ENCODE measurements at regions not wholly inside any gene's neighbourhood (a gene's known extent, or its start where the extent isn't known, plus 50 kb on each side); places are given as distances from the start of the nearest gene placed in this dataset.

DNA sequence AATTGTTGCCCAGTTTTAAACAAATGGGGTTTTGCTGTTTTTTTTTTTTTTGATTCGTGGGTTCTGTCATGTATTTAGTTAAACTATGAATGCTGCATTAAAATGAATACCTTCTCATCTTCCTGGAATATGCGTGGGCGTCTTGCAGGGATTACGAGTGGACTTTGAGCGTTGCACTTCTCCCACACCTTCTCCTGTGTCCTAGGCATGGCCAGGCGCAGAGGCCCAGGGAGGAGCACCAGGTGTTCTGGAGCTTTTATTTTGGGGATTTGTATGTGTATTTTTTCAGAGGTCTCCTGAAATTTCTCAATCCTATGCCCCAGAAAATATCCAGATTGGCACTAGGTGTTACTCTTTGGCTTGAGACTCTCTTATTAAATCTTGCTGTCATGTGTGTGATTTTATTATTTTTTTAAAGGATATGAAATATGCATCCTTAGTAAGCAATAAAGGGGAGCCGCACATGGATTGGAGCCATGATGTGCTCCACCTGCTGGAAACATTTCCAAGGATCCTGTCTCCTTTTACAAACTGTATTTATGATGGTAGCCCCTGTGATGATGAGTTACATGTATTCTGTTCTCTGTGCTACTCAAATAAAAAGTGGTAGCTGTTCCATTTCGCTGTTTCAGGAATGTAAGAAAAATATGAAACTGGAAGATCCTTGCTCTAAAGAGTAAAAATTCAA lies 482.2 kb upstream of the KLF6 start:
- DNase-seq (ENCODE audit: low read depth, low spot score) = no peak

DNA sequence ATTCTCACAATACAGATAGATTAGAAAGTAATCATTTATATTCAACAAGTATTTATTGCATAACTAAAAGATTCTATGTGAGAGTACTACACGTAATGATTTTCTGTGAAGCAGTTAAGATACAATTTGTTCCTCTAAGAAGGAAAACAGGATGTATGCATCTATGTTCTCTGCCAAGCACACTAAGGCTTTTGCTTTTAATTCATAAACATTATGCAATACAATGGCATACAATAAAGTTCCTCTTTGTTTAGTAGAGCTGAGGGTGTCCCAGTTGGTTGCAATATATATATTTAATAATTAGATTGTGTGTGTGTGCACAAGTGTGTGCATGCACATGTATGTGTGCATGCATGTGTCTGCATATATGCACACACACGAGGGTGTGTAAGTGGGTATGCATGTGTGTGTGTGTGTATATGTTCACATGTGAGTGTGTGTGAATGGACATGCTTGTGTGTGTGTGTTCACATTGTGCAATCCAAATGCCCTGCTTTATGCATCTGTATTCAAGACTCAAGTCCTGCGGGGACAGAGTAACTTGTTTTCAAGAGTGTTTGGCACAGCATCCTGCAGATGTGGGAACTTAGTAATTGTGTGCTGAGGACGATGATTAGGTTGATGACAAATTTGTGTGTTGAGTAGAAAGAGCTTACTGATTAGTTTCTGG lies 481.5 kb upstream of the KLF6 start:
- no peak for DNase-seq (ENCODE audit: low read depth, low spot score)

DNA sequence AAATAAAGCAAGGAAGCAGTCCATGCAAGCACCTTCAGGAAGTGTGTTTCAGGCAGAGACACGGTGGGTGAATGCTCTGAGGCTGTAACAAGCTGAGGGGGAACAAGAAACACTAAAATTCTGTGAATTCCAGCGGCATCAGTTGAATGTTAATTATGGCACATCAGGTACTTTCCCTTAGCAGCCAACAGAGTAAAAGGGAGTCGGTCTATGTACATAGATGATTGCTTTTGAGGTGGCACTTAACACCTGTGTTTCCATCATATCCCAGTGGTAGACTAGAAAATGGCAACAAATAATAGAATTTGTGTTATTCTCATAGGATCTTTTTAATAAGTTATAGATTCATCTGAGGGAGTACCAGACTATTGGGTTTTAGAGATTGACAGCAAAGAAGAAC lies 481.0 kb upstream of the KLF6 start:
- DNase-seq (ENCODE audit: low read depth, low spot score) = no peak

DNA sequence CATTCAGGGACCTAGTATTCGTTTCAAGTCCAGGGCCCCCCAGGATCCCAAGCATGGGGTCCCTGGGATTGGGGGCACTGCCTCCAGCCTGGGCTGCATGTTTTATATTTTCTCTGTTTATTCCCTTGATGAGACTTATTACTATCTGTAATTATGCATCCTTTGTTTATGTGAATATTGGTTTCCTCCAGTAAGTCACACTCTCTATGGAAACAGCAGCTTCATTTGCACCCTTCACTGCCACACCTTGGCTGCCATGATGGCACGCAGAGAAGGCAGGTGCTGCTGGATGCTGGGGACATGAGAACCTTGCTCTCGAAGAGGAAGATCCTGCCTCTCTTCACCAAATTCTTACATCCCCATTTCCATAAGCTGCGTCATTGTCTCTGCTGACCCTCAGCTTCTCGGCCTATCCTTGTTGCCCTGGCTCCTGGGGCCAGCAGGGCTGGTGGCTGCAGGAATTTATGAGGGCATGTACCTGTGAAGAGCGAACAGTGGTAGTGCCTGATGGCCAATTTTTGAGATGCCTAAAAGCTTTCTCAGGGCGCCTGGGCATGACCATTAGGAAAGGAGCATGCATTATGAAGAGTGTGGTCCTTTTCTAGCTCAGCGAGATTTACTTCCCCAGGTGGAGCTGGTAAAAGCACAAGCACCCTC lies 479.3 kb upstream of the KLF6 start:
- no peak for DNase-seq (ENCODE audit: low read depth, low spot score)

DNA sequence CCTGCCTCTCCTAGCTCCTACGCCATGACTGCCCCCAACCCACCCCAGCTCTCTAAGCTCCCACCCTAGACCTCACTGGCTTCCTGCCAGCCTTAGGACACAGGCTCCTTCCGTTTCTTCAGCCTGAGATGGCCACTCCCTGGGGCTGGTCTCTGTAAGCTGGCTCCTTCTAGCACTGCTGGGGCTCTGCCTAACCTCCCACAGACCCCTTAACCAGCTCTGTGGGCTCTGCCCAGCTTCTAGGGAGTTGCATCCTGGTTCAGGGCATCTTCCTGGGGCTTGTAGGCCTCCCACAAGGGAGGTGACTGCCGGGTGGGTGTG lies 478.6 kb upstream of the KLF6 start:
- DNase-seq (ENCODE audit: low read depth, low spot score) = no peak

DNA sequence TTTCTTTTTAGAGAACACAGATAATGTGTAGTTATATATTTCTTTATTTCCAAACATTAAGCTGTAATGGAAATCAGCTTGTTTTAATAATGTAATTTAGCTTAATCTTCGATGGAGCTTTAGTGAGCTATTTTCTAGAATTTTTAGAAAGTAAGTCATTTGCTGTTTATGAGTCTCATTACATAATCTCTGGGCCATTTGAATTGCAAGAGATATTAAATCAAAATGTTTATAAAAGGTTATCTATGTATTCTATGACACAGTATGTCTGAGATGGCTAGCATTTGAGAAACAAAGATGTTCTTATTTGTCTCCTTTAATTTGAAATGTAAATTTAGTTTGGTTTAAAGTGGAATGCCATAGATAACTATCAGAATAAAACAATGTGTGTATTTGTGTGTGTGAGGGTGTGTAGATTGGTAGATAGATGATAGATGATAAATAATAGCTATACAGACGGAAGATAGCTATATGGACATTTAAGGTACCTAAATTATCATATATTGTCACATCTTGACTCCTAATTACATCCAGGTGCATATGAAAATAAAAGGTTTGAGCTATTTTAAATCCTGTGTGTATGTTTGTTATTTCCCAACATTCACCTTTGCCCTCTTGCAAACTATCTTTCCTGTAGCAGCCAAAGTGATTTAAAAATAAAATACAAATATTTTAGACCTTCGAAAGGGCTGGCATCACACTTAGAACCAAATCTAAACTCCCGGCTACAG lies 478.0 kb upstream of the KLF6 start:
- DNase-seq (ENCODE audit: low read depth, low spot score) = no peak

DNA sequence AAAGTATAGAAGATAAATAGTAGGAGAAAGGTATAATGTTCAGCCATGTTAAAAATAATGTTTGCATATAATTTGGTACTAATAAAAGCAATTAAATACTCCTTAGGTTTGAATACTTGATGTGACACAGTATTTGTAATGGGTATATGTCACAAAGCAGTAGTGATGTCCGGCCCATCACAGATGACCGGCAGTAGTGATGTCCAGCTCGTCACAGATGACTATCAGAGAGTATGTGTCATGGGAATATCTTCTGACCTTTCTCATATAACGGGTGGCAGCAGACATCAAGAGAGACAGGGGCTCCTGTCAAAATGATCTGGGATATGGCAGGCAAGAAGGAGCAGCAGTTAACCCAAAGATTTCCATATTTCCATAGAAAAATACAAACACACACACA lies 477.4 kb upstream of the KLF6 start:
- DNase-seq (ENCODE audit: low read depth, low spot score) = no peak

DNA sequence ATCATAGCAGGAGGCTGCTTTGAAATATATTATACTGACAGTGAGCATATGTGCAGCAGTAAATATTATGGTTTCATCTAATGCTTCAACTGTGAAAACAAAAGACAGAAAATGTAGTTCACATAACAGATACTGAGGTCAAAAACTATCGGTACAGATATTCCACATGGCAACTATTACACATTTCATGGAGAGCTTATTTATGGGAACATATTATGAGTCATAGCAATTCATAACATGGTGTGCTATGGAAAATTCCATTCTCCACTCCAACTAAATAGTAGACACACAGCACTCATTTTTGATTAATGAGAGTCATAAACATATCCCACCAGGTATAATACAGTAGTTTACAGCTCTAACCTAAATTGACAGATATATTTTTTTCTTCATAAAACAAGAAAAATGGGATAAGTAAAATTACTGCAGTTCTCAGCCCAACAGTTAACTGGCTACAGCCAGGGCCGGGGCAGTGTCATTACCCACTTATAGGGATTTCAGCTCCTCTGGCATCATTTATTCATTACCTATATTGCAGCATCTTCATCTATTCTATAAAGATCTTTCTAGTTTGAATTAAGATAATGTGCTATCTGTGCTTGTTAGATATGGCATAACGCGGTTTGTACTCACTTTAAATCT lies 475.6 kb upstream of the KLF6 start:
- no peak for DNase-seq (ENCODE audit: low read depth, low spot score)

DNA sequence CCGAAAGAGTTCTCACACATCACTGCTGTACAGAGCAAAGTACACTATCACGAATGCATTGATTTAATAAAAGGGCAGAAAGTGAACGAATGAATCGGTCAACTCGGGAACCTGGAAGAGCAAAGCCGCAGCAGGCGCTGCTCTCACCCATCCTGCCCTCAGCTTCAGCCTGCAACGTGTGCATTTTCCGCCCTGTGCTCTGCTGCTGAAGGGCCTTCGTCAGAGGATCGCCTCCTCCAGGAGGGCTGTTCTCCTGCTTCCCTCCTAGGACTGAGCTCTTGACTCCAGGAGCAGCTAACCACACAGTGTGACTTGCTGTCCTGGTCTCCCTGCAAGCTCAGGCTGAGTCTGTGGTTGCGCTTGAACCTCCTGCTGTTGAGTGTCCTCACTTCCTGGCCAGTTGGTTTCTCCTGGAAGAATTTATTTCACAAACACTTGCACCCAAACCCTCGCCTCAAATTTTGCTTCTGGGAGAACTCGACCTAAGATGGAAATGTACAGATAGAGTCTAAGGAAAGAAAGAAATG lies 473.0 kb upstream of the KLF6 start:
- no peak for DNase-seq (ENCODE audit: low read depth, low spot score)

DNA sequence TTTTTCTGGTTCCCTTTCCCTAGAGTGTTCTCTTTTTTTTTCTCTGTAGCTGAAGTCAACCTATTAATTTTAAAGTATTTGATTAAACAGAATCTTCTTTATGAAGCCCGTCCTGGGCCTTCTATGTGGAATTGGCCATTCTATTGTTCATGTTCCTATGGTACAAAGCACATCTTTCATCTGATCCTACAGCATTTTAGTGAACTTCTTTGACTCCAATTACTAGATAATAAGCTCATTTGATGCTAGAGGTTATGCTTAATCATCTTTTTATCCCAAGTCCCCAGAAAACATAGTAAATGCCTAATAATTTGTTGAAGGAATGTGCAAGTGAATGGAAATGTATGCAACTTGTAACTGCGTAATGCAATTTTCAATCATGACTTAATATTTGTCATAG lies 472.0 kb upstream of the KLF6 start:
- no peak for DNase-seq (ENCODE audit: low read depth, low spot score)

DNA sequence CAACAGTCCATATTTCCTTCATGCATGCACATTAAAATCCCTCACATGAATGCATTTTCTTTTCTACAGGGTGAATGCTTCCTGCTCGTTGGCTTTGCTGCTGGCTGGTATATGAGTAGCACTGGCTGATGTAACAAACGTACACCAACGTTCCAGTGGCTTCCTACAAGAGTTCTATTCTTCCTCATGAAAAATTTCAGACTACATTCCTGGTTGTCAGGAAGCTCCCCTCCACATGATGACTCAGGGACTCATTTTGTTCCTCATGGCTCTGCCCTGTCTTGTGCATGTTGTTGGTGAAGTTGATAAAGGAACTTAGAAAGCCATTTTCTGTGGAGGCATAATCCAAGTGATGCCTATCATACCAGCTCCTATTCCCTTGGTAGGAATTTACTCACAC lies 470.7 kb upstream of the KLF6 start:
- DNase-seq (ENCODE audit: low read depth, low spot score) = no peak

DNA sequence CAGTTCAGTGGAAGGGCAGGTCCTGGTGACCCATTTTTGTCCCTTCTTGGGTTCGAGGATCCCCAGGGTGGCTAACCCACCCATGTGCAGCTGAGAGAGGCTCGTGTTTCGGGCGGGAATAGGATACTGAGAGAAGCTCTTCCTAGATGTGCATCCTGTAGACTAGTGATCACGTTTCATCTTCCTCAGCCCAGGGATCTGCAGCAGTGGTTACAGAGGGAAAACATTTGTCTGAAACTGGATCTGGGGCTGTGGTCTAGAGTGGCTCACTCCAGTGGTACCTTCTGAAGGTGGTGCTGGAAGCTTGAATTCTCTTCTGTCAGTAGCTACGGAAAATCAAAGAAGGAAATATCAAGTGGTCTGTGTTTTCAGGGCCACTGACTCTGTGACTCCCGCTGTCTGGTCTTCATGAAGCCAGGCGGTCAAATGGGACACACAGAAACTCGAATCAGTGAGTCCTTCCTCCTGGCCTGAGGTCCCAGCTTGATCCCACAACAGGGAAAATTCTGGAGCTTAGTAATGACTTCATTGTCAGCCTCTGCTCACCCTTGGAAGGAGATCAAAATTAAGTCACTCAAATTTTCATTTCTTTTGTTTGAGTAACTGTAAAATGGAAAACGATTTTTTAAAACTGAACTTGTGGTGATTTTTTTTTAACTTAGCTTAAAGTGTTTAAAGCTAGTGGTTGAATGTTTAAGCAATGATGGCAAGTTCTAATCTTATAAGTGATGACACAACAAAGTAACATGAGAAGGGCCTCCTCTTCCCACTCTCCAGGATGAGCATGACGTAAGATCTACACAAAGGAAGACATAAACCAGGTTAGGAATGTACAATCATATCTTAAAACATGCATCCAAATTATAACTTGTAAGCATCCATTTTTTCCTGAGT lies 469.3 kb upstream of the KLF6 start:
- no peak for DNase-seq (ENCODE audit: low read depth, low spot score)

DNA sequence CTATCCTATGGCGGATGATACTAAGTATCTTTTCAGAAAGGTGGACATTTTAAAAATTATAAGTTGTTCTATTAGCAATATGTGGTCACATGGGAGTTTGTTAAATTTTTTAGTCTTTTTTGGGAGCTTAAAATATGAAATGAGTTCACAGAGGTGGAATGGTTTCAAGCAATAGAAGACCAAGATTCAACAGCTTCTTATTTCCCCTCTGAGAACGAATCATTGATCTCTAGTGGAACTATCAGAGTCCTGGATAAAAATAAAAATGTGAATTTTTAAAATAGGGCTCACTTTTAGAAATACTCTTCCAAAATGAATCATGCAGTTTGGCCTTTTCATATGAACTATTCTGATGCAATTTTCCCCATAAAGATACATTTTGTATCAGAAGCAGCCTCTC lies 467.7 kb upstream of the KLF6 start:
- DNase-seq (ENCODE audit: low read depth, low spot score) = no peak

DNA sequence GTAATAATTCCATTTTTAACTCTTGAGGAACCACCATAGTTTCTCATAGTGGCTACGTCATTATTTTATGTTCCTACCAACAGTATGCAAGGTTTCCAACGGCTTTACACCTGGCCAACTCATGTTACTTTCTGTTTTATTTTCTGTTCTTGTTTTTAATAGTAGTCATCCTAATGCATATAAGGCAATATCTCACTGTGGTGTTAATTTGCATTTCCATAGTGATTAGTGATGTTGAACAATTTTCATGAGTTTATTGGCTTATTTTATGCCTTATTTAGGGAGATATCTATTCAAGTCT lies 465.5 kb upstream of the KLF6 start:
- DNase-seq (ENCODE audit: low read depth, low spot score) = no peak

DNA sequence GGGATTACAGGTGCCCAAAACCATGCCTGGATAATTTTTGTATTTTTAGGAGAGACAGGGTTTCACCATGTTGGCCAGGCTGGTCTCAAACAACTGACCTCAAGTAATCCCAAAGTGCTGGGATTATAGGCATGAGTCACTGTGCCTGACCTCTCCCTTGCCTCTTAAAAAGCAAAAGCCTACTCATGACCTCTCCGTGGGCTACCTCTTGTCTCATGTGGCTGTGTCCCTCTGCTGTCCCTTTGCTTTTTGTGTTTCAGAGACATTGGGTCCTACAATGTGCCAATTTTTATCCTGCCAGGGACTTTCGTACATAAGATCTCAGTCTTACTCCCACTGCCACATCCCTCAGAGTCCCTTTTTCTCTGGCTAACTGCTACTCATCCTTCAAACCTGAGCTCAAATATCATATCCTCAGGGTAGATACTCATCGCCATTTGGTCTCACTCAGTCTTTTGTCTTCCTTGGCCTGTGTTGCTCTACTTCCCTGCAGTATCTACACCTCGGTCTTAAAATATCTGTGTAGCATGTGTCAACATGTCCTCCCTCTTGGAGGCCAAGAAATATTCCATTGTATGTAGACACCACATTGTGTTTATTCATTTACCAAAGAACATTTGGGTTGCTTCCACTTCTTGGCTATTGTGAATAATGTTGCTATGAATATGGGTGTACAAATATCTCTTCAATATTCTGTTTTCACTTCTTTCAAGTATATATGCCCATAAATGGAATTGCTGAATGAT lies 465.0 kb upstream of the KLF6 start:
- no peak for DNase-seq (ENCODE audit: low read depth, low spot score)

DNA sequence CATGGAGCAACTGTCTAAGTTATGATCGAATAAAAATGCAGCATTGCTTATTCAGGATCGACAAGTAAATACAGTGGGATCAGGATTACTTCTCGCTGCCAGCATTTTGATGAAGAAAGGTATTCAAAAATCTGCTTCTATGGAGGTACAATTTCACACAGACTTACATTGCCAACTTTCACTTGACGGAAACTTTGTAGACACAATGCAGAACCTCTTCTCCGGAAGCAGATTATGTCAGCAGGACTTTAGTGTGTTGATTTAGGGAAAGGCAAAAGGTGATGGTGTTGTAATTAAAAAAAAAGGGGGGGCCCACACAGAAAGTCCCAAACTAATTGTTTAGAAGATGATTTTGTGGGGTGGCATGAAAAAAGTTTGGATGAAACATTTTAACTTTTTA lies 462.4 kb upstream of the KLF6 start:
- DNase-seq (ENCODE audit: low read depth, low spot score) = no peak

DNA sequence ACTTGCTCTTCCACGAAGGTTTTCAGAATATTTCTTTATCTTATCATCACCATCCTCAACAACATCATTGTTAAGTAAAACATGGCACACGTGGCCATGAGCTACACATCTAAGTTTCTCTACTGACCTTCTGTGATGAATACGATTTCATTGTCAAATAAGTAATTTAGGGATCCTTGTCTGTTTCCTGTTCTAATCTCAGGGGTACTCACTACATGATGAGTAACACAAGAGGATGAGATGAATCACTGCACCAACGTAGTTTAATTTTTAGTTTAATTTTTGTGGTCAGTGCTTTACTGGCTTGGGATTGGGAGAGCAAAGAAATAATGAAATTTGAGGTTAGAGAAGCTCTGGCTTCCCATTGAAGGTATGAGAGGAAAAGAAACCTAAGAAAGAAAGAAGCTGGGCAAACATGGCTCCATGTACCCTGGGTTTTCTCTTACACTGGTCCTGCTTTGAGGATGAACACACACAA lies 461.9 kb upstream of the KLF6 start:
- peak; percentile 64 for DNase-seq (ENCODE audit: low read depth, low spot score)

DNA sequence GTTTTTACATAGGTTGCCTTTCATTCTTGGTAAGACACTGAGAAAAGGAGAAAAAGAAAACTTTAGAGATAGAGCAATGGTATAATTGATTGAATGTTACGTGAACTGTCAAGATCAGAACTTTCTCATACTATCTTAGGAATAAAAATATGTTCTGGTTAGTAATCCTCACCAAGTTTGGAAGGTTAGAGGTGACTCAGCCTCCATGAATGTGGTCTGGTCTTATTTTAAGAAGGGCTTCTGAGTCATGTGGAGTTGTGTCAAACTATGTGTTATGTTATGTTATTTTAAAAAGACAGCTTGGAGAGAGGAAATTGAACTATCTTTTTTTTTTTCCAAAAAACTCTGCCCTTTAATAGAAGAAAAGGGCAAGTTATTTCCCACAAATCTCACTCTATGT lies 458.6 kb upstream of the KLF6 start:
- DNase-seq (ENCODE audit: low read depth, low spot score) = peak; percentile 96

DNA sequence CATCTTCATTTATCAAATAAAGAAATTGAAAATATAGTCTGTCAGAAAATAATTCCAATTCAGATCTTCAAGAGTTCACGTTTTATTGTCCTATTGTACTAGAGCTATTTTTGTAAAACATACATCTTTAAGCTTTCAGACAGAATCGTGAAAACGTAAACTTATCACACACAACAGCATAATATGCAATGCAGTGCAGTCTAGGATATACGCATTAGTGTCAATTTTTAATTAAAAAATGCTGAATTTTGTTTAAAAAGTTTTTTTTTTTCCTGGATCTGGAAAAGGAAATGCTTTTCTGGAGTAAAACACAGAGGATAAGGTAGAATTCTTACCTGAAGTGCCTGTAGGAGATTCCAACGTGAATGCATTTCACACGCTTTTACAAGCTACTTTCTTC lies 458.2 kb upstream of the KLF6 start:
- DNase-seq (ENCODE audit: low read depth, low spot score) = no peak

DNA sequence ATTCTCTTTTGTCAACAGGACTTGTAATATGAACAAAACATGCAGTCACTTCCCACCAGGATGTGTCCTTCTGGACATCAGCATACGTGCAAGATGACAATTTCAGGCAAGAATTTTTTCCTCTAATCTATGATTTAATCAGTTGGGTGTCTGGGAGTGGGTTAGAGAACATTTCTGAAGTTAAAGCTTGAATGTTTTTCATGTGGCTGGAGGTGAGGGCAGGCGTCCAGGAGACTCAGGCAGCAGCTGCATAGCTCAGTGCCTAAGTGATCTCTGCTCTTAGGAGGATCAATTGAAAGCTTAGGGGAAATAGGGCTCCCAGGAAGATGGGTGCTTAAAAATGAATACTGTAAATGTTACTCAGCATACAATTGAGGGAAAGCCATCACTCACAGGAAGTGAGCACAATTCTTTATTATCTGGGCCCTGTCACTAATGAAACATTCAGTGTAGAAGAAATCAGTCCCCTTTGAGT lies 457.6 kb upstream of the KLF6 start:
- DNase-seq (ENCODE audit: low read depth, low spot score) = peak; percentile 75

Measured in smooth muscle cell of the brain vasculature (primary cell).